ENCODE measurements at regions not wholly inside any gene's neighbourhood (a gene's known extent, or its start where the extent isn't known, plus 50 kb on each side); places are given as distances from the start of the nearest gene placed in this dataset.

DNA sequence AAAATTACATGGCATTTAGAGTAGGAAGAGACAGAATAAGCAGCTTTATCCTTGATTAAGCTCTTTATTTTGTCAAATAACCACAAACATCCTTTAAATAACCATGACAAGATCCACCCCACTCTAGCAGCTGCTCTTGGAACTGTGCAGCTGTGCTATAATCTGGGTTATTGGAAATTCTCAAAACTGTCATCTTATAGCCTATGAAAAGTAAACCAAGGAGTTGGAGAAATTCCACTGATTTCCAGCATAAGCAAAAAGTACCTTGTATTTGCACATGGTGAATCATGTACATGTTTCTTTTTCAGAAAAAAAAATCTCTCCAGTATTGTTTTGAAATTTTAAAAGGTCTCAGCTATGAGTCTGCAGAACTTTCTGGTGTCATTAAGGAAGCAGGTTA, 88.8 kb upstream of the ABI3BP start:
- DNase-seq (ENCODE audit: low read depth) = no peak

DNA sequence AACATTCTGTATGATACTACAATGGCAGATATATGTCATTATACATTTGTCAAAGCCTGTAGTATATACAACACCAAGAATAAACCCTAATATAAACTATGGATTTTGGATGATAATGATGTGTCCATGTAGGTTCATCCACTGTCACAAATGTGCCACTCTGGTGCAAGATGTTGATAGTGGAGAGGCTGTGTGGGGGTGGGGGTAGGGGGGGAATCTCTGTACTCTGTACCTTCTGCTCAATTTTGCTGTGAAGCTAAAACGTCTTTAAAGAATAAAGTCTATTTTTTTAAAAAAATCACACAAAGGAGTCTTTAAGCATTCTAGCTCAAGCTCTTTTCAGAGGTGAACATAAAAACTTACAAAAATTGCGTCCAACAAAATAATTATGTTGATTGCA, 88.2 kb upstream of the ABI3BP start:
- DNase-seq (ENCODE audit: low read depth) = no peak

DNA sequence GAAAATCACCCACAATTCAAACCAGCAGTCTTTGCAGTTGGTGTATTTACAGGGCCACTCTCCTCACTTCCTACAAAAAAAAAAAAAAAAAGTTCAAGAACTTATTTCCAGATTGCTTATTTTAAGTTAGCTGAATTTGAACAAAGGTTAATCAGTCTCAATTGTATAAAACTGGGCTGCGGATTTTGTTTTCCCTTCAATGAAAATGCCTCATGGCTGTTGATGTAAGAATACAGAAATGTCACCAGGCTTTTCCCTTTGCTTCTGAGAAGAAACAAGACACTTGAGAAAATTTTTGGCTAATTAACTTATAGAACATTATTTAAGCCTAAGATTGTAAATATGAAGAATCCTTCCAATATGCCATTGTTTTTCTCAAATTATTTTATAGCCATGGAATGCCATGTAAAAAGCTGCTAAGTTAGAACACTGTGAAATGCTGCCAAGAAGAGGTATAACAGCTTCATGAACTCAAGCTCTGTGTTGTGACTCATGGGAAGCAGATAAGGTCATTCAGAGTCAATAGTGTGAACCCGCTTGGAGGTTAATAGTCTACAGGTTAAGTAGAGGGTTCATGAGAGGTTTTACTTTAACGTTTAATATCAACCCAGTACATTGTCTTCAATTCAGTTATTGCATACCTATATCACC, 84.3 kb upstream of the ABI3BP start:
- DNase-seq (ENCODE audit: low read depth) = no peak

DNA sequence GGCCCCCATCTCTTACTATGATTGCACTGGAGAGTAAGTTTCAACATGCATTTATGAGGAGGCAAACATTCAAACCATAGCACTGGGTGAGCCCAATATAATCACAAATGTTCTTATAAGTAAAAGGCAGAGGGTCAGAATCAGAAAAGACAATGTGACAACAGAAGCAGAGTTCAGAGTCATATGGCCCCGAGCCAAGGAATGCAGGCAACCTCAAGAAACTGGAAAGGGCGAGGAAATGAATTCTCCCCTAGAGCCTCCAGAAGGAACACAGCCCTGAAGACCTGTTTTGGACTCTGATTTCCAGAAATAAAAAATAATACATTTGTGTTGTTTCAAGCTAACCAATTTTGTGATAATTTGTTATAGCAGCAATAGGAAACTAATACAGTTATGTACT, 81.3 kb upstream of the ABI3BP start:
- DNase-seq (ENCODE audit: low read depth) = no peak

DNA sequence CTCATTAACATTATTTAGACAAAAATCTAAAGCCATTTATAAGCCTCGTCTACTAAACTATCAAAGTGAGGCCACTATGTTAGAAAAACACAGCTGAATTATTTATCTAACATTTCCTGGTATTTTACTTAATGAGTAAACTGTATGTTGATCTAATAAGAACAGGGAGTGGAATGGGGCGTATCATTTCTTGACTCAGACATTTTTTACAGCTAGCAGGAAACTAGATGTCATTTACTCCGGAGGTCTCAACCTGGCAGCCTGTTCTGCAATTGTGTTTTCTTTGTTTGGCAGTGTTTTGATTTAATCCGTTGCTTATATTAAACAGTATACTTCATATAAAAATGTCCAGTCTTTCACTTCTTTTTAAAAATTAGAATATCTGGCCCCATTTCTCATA, 79.1 kb upstream of the ABI3BP start:
- no peak for DNase-seq (ENCODE audit: low read depth)

DNA sequence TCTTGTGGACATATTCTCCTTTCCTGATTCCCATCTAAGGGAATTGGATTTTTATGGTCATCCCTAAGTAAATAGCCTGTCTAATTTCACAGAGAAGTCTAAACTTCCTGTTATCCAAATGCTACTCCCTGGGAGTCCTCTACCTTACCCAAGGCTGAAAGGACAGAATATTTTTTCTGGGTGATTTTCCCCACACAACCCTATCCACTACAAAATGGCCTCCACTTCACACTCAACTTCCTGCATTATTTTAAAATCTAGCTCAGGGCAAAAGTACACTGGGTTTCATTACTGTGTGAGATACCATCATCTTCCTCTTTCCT, 77.5 kb upstream of the ABI3BP start:
- DNase-seq (ENCODE audit: low read depth) = no peak

DNA sequence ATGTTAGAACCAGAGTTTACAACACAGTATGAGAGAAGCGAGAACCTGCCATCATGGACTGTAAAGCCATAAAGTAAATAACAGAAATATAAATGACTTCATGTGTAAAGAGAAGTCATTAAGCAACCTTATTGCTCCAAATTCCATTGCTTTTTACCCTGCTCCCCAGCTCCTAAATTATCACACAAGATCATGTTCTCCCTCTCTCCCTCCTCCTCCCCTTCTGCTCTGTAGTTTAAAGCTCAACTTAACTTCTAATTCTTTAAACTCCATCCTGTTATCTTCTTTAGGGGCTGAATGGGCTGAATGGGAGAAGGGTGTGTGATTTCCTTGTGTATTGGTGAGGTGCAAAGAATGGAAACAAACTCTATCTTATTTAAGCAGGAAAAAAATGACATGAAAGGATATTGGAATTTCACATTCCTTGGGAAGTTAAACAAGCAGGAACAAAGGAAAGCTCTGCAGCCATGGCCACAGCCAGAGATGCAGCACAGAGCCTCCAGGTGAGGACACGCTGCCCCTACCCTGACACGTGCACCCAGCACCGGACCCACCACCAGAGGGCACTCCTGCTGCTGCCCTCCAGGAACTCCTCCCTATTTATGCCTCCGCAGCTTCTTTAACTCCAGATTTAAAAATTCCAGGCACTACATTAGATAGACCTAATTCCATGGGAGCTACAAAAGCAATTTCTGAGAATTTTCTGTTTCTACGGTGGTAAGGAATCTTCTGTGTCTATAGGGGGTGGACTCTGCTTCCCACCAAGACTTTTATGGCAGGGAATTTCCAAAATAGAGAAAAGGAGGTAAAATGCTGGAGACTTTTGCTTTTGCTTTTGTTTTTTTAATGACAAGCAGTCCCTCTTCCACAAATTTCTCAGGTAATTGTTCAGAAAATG, 76.9 kb upstream of the ABI3BP start:
- peak; percentile 3 for DNase-seq (ENCODE audit: low read depth)

DNA sequence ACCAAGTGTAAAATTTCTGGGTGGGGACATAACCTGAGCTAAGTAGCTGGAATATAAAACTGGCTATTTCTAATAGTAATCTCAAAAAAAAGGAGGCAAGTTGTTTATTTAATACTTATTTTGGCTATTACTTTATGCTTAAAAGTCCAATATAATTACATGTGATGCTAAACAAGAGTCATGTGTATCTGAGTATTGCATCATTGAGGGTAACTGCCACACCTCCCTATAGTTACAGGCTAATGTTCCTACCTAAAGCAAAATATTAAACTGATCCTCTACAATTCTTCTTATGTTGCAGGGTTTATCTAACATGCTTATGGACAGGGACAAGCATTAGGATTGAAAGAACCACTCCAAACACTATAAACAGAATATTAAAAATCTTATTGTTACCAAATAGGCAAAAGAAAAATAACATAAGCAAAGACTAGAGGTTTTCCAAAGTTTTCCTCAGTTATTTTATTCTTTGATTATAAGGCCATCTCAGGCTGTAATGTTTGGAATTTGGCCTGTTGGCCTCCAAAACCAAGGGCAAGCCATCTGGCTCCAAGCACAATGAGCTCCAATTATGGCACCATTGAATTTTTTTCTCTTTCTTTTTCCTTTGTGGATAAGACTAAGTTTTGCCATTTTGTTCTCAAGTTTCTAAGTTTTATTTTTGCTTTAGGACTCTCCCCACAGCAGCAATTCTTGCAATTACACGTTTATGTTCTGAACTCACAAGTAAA, 75.8 kb upstream of the ABI3BP start:
- DNase-seq (ENCODE audit: low read depth) = no peak

DNA sequence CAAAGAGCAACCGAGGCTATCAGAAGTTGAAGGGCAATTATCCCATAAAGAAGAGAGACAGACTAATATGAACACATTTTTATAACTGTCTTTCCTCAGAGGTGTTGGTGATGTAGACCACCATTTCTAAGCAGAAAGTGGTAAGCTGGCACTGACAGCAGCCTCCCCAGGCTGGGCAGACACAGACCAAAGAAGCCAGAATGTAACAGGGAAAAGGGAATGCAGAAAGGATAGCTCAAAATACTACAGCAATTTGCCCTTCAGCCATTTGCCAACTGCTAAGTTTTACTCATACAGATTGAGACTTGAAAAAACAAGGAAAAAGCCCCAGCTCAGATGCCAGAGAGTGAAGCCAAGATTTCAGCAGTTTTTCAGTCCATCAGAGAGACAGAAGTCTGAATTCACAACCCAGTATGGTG, 73.5 kb upstream of the ABI3BP start:
- DNase-seq (ENCODE audit: low read depth) = no peak

DNA sequence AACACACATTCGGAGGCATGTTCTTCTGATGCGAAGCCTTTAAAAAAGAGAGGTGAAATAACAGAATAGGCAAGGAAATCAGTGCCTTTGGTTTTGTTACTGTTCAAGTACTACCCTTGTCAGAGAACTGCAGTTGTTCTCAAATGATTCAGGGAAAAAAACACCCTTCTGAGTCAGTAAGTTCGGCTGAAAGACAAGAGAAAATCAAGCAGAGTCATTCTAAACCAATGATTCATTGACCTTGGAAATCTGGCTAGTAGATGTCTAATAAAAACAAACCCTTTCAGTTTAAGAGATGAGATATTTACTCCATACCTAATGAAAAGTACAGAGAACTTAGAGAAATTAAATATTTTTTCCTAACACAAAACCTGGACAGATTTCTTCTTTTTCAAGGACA, 72.7 kb upstream of the ABI3BP start:
- no peak for DNase-seq (ENCODE audit: low read depth)

DNA sequence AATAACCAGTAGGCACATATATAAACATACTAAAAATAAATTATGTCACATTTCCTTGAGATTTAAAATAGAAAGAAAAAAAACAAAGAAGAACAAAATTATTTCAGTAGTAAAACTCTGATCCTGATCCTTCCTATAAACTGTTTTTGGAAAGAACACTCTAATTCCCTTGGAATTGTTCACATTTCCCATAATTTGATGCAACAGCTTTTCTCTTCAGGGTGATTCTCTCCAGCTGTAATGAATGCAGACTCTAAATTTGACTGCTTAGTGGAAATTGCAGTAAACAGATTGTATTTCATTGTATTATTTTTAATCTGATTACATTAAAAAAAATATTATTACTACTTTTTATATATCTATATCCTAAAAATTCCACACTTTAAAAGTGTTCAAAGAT, 70.2 kb upstream of the ABI3BP start:
- DNase-seq (ENCODE audit: low read depth) = no peak

DNA sequence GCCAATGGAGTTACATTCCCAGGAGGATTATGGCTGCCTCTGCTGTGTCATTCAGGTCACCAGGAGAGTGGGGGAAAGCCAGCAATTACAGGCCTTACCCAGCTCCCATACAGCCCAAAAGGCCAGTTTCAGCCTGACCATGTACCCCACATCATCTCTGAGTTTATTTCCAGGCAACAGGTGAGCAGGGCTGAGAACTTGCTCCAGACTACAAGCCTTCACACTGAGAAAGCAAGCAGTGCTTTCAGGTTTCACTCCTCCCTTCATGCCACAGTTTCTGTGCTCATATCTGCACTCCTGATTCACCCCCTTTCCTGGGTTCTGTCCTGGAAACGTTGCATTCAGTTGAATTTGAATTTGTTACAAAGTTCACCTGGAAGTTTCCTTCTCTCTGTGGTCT, 68.1 kb upstream of the ABI3BP start:
- no peak for DNase-seq (ENCODE audit: low read depth)

DNA sequence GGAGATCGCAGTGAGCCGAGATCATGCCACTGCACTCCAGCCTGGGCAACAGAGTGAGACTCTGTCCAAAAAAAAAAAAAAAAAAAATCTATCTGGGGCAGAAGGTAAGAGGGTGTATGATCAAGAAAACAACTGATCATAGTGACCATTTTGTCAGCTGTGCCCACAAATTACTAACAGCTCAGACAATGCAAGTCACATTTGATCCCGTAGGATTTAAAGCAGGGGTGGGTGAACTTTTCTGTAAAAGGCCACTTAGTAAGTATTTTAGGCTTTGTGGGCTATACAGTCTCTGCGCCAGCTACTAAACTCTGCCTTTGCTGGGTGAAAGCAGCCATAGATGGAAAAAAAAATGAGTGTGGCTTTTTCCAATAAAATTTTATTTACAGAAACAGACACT, 57.6 kb upstream of the ABI3BP start:
- DNase-seq (ENCODE audit: low read depth) = no peak

DNA sequence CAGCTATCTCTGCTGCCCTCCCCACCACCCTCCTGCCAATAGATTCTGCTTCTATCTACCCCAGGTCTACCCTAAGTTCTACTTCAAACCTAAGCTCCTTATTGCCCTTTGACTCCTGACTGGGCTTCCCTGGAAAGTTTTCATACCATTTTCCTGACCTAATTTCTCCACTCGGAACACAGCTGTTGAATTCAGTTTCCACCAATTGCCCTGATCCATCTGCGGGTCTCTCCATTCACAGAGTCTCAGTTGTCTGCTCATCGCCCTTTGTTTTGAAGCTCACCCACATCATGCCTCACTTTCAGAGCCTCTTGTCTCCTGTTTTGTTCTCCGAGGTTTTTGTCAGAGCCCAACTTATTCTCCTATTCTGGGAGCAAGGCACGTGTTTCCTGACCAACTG, 56.8 kb upstream of the ABI3BP start:
- no peak for DNase-seq (ENCODE audit: low read depth)

DNA sequence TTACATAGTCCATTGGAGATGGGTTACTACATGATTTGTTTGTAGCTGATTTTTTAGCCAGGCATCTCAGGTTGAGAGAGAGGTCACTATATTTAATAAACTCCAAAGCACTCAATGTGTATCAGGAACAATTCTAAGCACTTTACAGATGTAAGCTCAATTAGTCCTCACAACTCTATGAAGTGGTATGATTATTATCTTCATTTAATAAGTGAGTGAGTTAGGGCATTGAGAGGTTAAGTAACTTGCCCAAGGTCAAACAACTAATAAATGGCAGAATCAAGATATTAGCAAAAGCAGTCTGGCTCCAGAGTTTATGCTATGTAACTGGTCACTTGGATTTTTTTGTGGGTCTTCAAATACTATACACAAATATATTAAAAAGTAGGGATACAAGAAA, 56.3 kb upstream of the ABI3BP start:
- DNase-seq (ENCODE audit: low read depth) = no peak

DNA sequence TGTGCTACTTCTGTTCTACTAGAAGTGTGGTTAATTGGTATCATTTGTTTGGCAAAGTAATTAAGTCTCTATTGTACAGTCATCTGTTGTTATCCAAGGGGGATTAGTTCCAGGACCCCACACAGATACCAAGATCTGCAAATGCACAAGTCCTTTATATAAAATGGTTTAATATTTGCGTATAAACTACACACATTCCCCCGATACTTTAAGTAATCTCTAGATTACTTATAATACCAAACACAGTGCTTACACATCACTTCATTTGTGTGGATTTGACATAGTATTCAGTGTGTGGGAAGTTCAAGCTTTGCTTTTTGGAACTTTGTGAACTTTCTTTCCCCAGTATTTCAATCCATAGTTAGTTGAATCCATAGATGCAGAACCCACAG, 50.5 kb upstream of the ABI3BP start:
- no peak for DNase-seq (ENCODE audit: low read depth)

DNA sequence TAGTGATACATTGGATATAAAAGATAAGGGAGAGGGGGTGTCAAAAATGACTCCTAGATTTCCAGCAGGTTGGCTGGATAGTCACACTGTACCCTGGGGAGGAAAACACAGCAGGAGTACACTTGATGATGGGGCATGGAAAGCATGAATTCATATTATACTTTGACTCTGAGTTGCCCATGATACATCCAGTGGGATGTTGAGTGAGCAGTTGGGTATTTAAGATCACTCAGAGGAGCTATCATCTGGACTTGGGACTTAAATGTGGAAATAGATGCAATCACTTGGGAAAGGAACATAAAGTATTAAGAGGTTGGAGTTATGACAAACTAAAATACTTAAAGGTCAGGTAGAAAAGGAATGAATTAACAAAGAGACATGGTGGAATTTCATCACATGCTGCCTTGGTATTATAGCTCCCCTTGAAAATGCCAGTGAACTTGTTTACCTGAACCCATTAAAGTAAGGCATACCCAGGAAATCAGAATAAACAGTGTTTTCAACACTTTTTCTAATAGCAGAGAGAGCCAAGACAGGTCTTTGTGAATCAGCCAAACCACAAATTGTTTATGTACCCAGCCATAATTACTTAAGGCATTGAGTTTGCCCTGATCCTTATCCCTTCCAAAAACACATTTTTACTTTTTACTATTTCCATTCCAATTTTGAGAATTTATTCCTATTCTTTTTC, 49.9 kb upstream of the ABI3BP start:
- no peak for DNase-seq (ENCODE audit: low read depth)
